ENCODE measurements at regions not wholly inside any gene's neighbourhood (a gene's known extent, or its start where the extent isn't known, plus 50 kb on each side); places are given as distances from the start of the nearest gene placed in this dataset.

GRCh38 chr3:161905520-161906132 is 409.0 kb downstream of the OTOL1 start:
- TF ChIP-seq CTCF (IDR thresholded peaks at IDR 0.05) (no peak), POLR2A (IDR thresholded peaks at IDR 0.05) (no peak), EP300 (IDR thresholded peaks at IDR 0.05) (no peak), POLR2AphosphoS5 (IDR thresholded peaks at IDR 0.05) (no peak)

Measured in upper lobe of left lung (tissue), 4 donors.